ENCODE measurements at regions not wholly inside any gene's neighbourhood (a gene's known extent, or its start where the extent isn't known, plus 50 kb on each side); places are given as distances from the start of the nearest gene placed in this dataset.

DNA sequence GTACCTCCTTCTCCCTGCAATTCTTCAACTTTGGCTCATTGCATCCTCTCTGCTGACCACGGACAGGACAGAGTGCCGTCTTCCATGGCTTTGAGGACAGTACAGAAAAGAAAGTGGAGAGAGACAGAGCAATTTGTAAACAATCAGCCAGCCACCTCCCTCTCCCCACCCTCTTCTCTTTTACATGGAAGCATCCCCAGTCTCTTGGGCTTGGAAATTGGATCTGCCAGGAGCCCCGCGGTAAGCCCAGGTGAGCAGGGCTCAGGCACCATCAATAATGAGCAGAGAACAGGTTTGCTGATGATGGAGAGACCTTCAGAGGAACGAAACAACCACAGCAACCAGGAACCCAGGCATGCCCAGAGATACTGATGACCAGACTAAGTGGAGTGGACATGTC is 194.9 kb upstream of the TNRC6C start:
- no peak for DNase-seq

DNA sequence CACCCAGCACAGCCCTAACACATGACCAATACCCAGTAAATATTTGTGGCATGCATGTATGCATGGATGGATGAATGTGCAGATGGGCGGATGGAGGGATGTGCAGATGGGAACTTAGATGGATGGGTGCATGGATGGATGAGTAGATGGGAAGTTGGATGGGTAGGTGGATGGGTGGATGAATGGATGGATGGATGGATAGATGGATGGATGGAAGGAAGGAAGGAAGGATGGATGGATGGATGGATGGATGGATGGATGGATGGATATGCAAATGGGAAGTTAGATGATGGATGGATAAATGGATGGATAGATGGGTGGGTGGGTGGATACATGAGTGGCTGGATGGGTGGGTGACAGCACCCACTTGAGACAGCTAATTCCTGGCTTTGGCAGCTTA is 193.2 kb upstream of the TNRC6C start:
- DNase-seq, result no peak

DNA sequence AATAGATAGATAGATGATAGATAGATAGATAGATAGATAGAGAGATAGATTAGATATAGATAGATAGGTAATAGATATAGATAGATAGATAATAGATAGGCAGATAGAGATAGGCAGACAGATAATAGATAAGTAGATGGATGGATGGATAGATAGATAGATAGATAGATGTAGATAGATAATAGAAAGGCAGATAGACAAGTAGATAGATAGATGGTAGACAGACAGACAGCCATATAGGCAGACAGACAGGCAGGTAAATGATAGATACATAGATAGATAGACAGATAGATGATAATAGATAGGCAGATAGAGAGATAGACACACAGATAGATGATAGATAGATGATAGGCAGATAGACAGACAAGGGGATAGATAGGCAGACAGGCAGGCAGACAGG is 191.4 kb upstream of the TNRC6C start:
- DNase-seq, result no peak

DNA sequence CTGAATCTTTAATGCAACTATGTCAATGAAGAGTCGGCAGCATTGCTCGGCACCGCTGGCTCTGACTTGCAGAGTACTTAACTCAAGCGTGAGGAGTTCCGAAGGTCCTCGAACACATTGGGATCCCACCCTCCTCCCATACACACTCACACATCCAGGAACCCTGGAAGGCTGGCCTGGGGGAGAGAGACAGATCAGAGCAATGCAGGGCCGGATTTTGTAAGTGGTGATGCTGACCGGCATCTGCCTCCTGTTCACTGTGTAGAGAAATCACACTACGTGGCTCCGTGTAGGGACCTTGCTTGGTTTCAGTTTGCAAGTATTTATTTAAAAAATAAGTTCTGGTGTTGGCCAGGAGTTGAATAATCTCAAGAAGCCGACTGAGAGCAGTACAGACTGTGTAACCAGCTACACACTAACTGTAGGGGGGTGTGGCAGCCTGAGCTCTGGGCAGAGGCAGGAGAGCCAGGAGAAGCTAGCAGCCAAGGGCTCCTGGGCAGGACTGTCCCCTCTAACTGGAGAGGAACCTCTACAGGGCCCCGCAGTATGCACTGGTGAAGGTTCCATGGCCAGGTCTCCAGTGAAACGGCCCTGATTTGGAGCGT is 190.2 kb upstream of the TNRC6C start:
- no peak for DNase-seq

DNA sequence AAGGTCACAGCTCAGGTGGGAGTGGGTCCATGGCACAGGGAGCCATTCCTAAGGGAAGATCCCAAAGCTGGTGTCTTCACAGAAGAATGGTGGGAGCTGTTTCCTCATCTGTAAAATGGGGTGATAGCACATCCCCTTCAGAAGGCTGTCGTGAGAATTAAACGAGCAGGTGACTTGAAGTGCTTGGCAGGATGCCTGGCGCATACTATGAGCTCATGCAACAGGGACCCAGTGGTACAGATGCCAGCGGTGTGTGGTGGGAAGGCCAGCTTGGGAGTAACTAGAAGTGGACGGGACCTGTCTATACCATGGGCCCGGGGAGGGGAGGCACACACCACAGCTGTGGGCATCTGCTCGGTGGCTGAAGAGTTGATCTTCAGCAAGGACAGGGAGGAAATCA is 189.3 kb upstream of the TNRC6C start:
- peak; percentile 15 for DNase-seq

DNA sequence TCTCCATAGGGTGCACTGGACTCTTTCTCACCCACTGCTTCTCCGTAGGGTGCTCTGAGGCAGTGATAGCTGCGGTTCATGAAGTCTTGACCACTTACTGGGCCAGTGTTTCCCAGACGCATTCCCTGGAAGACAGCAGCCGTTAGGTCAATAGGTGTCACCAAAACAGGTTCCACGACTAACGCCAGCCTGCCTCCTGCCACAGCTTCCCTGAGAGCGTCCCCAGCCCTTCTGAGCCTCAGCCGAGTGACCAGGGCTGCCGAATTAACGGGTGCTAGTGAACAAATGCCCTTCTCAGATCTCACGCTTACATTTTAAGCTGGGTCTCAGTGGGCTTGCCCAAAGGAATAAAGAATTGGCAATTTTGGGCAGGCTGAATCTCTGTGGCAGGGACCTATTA is 188.7 kb upstream of the TNRC6C start:
- no peak for DNase-seq

DNA sequence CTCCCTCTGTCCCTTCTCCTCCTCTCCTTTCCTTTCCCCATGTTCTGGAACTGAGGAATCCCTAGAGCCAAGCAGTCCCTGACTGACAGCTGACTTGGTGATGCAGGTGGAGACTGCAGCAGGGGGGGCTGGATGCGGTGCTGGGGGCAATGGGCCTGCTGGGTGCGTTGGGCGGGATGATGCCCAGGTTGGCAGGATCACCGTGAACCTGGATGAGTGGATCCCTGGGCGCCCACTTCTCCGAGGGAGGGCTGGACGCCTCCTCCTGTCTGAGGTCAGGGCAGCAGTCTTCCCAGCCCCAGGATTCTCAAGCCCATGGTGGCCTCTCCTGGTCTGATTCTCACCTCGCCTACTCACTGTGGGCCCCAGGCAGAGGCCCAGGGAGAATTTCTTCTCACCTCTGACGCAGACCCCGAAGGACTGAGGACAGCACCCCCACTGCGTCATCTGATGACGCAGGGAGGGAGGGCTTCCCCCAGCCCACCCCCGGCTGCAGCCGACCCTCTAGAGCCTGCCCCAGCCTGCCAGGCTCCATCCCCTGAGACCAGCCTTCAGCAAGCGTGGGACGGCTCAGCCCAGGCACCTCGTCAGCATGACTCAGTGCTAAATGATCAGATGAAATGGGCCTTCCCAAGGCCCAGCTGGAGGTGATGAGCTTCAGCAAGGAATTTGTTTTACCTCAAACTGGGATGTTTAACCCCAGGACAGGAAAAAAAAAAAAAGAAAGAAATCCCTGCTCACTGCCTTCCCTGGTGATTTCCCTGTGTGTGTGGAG is 188.0 kb upstream of the TNRC6C start:
- no peak for DNase-seq

DNA sequence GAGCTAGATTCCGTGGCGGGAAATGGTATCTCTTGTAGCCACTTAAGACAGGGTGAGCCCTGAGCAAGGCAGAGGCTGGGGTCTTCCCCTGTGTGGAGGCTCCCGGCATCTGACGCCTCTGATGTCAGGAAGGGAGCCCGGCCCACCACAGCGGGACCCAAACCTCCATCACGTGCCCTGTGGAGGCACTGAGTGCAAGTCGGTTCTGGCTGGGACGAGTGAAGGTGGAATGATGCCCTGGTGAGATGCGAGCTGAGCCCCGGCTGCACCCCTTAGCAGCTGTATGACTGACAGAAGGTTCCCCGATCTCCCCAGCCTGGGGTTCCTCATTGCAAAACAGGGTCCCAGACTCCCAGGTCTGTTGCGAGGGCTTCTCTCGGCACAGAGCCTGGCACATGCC is 187.4 kb upstream of the TNRC6C start:
- DNase-seq, result no peak

DNA sequence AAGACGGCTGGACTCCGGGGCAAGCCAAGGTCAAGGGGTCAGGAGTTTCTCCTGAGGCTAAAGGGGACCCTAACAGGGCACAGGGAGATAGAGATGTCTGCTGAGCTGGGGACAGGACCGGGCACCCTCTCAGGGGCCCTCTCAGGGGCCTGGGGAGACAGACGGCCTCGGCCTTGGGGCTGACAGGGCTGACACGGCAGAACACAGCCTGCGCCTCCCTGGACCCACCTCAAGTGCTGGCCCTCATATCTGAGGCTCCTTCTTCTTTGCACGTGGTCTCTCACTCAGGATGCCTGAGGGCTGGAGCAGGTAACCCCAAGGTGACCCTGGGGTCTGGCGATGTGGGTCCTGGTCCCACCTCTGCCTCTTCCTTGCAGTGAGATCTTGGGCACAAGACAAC is 186.9 kb upstream of the TNRC6C start:
- no peak for DNase-seq

DNA sequence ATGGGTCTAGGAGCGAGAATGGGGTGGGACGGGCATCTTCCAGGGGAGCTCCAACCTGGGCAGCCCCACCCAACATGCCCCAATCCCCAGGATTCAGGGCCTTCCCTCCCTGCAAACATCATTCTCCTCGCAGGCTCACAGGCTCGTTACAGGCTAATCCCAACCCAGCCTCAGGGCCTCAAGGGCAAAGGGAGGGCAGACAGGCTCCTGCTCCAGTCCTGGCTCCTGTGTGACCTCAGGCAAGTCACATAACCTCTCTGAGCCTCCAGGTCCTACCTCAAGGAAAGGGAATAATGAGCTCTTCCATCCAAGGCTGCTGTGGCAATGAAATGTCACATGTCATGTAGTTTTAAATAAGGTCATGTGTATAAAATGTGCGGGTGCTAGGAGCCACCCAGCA is 186.5 kb upstream of the TNRC6C start:
- DNase-seq, result no peak

DNA sequence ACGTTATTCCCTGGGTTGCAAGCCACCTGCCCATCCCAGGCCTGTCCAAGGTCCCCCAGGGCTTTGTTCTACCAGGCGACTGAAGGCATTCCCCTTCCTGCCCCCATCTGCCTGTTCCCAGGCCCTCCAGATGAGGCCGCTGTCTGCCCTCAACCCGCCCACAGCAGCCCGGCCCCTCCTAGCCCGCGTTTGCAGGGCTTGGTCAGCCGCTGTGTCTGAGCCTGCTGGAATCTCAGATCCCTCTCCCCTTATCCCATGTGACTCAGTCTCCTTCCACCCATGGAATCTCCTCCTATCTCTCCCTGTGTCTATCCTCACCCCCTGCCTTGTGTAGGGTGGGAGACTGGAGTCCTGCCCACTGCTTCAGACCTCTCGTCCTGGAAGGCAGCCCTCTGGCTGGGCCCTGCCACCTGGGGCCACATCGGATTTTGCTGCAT is 186.0 kb upstream of the TNRC6C start:
- DNase-seq, result peak; percentile 83

DNA sequence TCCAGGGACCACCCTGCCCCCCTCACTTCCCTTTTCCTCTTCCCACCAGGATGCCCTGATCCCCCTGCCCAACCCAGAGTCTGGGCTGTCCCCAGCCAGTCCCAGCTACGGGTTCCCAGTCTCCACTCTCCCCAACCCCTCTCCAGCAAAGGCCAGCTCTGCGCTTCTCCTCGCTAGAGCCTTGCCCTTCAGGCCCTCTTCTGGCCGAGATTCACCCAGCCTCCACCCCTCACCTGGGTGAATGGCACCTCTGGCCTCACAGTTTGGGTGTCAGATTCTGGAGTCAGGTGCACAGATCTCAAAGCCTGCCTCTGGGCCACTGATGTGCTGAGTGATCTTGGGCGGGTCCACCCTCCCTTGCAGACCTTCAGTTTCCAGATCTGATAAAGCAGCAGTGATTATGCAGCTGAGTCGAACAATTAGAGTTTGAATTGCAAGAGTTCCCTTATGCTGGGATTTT is 185.6 kb upstream of the TNRC6C start:
- DNase-seq, result no peak

DNA sequence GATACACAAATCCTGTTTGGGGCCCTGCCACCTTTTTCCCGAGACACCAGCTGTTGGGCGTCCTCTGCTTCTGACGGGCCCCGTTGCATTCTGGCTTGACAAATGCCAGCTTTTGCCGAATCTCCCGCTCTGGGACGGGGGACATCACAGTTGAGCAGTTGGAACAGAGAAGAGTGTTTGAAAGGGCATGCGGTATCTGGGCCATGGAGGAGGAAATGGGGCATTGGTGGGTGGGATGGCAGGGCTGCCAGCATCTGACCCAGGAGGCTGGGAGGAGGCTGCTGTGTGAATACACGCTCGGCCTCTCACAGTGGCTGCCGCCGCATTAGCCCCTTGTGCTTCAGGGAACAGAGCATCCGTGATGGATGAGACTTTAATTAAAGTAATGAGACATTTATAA is 184.3 kb upstream of the TNRC6C start:
- DNase-seq, result no peak

DNA sequence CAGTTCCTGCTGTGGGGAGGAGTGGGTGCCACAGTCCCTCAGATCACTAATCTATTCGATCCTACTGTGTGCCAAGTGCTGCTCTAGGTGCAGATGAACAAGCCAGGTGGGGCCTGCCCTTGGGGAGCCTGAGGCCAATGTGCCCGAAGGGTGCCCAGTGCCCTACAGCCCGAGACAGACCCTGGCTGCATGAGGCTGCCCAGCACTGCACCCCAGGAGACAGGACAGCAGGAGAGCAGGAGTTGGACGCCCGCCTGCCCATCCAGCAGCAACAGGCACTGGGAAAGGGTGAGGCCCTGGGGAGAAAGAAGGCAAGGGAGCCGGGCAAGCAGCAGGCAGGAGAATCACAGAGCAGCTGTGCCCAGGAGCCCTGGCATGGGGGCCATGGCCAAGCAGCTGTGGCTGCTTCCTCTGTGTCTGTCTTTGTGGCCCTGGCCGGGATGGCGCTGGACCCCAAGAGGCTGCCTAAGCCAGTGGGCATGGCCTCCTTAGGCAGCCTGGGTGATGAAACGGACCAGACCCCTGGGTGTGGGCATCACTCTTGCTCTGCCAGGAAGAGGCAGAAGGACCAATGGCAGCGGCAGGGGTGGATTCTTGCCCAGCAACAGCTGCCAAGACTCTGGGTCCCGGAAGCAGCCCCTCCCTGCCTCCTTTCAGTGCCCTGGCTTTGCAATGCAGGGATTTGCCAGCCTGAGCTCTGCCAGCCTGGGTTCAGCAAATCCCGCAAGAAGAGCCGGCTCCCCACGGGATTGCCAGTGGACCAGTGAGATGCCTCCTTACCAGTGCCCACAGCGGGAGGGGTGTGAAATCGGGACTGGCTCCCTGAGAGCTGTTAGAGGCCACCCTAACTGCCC is 179.6 kb upstream of the TNRC6C start:
- DNase-seq, result no peak

DNA sequence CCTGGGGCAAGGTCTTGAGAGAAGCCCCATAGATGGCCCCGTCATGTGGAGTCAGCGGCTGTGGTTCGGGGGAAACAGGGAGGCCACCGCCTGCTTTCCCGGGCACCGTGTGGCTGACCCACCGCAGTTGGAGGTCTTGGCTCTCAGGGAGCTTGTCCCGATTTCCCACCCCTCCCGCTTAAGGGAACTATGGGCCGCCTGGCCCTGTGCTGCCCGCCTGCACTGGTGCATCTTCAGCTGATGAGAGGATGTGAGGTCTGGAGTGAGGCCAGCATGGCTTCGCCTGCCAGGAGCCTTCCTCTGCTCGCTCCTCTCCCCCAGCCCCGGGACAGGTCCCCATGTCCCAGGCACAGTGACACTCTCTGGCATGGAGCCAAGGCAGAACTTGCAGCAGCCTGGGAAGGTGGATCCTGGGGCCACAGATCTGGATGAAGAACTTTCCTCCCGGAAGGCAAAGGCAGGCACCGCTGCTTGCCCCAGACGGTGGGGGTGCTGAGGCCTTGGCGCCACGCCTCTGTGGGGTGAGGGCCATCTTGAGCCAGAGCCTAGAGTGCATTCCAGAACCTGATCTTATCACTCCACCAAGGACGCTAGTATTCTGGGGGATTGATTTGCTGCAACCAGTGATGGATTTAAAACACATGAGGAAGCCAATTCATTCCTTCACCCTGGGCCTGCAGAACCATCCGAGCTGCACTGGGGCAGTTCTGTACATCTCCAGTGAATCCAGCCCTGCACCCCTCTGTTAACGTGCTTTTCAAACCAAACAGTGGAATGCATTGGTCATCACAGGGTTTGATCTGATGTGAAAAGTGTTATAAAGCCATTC is 178.6 kb upstream of the TNRC6C start:
- DNase-seq, result no peak

DNA sequence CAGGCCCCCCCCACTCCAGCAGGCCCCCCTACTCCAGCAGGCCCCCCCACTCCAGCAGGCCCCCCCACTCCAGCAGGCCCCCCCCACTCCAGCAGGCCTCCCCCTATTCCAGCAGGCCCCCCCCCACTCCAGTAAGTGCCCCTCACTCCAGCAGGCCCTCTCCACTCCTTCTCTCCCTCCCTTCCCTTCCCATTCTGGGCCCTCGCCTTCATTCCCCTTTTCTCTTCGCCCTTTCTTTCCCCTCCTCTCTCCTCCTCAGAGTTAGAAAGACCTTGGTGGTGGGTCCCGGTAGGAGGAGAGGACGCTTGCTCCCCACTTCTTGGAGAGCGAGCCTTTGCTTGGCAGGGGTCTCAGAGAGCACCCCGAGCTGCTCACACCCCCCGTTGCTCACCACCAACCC is 177.0 kb upstream of the TNRC6C start:
- no peak for DNase-seq

DNA sequence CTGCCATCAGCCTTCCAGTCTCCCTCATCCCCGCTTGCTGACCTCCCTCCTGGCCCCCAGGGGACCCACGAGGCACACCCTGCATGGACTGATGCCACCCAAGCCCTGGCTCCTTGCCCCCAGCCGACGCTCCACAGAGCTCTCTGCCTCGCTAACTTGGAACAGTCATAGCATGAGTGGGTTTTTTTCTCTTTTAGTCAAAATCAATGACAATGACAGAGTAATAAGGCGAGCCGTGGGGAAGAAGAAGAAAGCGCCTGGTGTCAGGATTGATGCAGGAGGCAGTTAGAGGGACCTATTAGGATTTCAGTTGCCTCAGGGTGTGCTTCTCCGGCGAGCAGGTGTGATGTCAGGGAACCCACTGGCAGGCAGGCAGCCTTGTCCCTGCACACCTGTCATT is 176.3 kb upstream of the TNRC6C start:
- no peak for DNase-seq

DNA sequence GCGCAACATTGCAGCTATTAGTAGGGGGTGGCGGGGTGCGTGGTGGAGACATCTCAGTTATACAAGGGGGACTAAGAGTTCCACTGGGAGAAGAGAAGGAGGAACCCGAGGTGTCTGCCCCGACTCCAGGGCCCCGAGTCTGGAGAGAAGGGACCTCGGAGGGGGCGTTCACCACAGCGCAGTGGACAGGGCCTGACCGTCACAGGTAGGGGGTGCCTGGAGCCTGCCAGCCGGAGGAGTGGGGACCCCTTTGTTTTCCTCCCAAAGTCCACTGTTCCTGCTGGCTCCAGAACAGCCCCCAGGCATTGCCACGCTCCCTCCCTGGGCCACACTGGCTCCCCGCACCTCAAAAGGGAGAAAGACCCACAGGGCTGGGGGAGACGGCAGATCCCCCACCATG is 175.9 kb upstream of the TNRC6C start:
- DNase-seq, result no peak

DNA sequence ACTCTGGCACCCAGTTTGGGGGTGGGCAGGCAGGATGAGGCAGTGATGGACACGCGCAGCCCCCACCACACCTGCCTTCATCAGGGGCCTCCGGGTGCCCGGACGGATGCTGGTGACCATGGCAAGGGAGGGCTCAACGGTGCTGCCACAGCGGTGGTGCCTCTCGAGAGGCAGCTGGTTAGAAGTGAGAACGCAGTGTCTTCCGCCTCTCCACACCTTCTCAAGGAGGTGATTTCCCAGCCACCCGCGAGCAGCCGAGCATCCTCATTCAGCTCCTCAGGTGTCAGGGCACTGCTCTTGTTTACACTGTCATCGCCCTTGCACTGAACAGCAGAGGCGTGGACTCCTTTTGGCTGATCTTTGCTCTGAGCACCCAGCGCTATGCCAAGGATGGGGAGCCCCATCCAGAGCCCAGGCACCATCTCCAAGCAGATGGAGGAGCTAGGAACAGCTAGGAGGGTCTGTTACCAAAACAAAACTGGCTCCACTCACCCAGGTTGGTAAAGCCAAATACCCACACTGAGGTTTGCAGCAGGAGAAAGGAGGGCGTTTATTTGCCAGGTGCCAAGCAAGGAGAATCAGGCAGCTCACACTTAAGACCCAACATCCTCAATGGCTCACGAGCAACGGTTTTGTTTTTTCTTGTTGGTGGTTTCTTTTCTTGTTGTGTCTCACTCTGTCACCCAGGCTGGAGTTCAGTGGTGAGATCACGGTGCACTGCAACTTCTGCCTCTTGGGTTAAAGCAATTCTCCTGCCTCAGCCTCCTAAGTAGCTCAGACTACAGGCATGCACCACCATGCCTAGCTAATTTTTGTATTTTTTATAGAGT is 174.3 kb upstream of the TNRC6C start:
- DNase-seq, result no peak

DNA sequence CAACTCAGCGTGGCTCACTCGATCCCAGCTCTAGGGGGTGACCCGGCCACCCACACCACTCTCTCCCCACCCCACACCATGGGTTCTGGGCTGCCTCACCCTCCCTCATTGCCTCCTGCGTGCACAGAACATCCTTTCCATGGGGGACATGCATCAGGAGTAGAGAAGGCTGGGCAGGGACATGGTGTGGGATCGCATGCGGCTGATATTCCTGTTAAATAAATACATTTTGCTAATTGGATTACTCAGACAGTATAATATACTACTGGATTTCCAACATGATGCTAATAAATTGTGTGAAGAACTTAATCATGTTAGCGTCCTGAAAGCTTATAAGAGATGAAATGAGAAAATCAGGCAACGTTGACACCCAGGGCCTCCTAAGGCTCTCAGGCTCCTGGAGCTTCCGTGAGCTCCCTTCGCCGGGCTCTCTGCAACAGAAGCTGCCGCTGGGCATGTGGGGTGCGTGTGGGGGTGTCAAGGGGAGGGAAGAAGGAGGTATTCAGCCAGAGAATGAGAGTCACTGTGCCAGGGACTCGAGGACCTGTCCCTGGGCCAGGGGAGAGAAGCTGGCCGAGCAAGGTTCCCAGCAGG is 173.1 kb upstream of the TNRC6C start:
- no peak for DNase-seq

DNA sequence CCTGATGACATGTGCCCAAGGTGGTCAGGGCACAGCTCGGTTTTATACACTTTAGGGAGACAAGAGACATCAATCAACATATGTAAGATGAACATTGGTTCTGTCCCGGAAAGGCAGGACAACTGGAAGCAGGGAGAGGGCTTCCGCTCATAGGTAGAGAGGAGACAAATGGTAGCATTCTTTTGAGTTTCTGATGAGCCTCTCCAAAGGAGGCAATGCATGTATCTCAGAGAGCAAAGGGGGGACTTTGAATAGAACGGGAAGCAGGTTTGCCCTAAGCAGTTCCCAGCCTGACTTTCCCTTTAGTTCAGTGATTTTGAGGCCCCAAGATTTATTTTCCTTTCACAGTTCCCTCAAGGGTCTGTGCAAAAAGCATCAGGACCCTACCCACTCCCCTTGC is 172.4 kb upstream of the TNRC6C start:
- DNase-seq, result no peak
